H1 (cell line): ENCODE measurements at regions not wholly inside any gene's neighbourhood (a gene's known extent, or its start where the extent isn't known, plus 50 kb on each side); places are given as distances from the start of the nearest gene placed in this dataset.

Source experiments
- EGR1 ChIP-seq: IDR thresholded peaks from 2 replicates; pipeline ENCODE4 v1.6.1; 2011; ENCODE audit warnings: low read depth, low read length, borderline replicate concordance

GRCh38 chr5:41637869-41638268, 127.5 kb upstream of the PLCXD3 start (continued):
- no peak for TF ChIP-seq EGR1
